GM12864 (cell line): ENCODE measurements at regions not wholly inside any gene's neighbourhood (a gene's known extent, or its start where the extent isn't known, plus 50 kb on each side); places are given as distances from the start of the nearest gene placed in this dataset.

Experiments used
- DNase-seq: peaks from one replicate; pipeline ENCODE4 v3.0.0-alpha.2; 2011; ENCODE audit warnings: low read depth
- H3K4me3 ChIP-seq: 2 replicates; pipeline ENCODE4 v1.5.1; 2011; ENCODE audit warnings: mild to moderate bottlenecking, low read depth, low read length, control low read depth
- TF ChIP-seq, protein P1 (sequence below): IDR thresholded peaks from 2 replicates; pipeline ENCODE4 v1.5.1; 2011; ENCODE audit warnings: low read depth, mild to moderate bottlenecking, moderate library complexity, low read length, control low read depth, inconsistent platforms; ENCODE audit errors: missing control alignments

DNA sequence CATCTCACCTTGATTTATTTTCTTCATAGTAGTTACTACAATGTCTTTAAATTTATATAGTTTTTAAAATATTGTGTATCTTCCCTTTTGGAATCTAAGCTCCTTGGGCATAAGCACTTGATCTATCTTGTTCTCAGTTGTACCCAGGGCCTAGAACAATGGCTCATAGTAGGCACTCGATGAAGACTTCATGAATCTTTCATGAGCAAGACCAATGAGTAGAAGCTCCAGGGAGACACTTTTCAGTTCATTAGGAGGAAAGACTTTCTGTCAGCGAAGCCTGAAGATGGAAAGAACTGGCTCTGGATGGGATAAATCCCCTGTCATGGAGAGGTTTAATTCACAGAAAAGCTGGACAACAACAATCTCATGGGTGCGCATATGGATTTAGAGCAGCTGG lies 140.2 kb upstream of the CRY1 start:
- TF ChIP-seq, protein P1, sequence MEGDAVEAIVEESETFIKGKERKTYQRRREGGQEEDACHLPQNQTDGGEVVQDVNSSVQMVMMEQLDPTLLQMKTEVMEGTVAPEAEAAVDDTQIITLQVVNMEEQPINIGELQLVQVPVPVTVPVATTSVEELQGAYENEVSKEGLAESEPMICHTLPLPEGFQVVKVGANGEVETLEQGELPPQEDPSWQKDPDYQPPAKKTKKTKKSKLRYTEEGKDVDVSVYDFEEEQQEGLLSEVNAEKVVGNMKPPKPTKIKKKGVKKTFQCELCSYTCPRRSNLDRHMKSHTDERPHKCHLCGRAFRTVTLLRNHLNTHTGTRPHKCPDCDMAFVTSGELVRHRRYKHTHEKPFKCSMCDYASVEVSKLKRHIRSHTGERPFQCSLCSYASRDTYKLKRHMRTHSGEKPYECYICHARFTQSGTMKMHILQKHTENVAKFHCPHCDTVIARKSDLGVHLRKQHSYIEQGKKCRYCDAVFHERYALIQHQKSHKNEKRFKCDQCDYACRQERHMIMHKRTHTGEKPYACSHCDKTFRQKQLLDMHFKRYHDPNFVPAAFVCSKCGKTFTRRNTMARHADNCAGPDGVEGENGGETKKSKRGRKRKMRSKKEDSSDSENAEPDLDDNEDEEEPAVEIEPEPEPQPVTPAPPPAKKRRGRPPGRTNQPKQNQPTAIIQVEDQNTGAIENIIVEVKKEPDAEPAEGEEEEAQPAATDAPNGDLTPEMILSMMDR = no peak
- no peak for DNase-seq
- no peak overlapping the region for H3K4me3 ChIP-seq

DNA sequence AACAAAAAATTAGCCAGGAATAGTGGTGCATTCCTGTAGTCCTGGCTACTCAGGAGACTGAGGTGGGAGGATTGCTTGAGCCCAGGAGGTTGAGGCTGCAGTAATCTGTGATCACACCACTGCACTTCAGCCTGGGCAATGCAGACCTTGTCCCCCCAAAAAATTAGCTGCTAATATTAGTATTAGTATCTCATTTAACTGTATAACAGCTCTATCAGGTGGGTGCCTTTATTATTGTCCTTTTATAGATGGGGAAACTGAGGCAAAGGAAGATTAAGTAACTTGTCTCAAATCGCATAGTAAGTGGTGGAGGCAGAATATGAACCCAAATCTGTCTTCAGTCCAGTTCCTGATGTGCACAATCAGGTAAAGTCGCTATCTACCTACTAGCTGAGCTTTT lies 142.3 kb upstream of the CRY1 start:
- TF ChIP-seq, protein P1 = no peak
- H3K4me3 ChIP-seq = no peak overlapping the region
- no peak for DNase-seq

DNA sequence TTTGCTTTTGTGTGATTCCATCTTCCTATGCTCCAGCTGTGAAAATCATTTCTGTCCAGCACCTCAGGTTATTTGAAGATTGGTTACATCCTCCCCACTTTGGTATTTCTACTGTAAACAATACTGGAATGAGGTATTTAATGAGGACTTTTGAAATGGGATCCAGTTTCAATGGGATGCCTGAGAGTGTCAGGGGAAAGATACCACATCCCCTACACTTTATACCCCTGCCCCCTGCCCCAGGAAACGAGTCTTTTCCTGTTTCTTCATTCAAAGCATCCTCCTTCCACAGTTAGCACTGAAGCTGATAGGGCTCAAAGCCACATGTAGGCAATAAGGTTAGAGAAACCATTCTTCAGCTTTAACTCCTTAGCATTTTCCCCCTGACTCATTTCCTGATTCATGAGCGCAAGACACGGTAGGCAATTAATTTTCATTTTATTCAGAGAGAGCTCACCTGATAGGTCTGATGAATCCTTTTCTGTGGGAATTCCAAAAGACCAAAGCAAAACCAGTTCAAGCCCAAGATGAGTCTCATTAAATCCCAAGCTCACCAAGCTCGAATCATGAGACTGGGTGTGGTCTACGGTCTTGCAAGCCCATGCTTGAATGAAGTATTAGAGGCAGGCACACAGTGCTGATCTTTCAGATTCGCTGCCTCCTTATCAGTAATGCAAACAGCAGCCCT lies 143.6 kb upstream of the CRY1 start:
- DNase-seq = no peak
- no peak overlapping the region for H3K4me3 ChIP-seq
- TF ChIP-seq, protein P1 = no peak

DNA sequence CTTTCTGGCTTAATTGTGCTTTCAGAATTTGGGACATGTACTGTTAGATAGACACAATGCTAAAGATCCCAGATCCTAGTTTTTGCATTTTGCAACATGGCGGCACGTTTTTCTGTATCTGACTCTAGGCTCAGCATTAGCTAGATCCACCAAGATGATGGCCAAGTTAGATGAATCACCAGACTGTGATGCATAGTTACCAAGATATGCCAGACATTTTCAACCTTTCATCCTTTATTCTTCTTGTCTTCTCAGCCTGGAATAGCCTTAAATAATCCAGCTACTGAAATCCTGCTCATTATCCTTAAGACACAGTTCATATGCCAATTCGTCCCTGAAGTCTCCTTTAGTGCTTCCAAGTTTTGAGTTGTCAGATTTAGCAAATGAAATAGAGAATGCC lies 144.9 kb upstream of the CRY1 start:
- TF ChIP-seq, protein P1 = no peak
- H3K4me3 ChIP-seq = no peak overlapping the region
- no peak for DNase-seq

DNA sequence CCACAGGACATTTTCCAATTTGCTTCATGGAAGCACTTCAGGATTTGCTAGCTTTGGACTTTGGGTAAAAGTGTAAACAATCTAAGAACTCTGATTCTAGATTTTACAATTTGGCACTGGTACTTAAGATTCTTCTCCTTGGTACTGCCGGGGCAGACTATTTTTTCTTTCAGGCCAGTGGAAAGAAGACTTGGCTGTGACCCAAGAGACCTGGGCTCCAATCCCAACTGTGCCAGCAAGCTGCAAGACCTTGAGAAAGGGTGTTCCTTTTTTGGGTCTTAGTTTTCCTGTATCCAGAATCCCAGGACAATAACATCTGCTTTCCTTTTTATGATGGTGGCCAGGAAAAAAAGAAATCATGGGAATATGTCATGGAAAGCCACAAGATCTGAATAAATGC lies 148.1 kb upstream of the CRY1 start:
- H3K4me3 ChIP-seq = no peak overlapping the region
- TF ChIP-seq, protein P1 = no peak
- DNase-seq = no peak

DNA sequence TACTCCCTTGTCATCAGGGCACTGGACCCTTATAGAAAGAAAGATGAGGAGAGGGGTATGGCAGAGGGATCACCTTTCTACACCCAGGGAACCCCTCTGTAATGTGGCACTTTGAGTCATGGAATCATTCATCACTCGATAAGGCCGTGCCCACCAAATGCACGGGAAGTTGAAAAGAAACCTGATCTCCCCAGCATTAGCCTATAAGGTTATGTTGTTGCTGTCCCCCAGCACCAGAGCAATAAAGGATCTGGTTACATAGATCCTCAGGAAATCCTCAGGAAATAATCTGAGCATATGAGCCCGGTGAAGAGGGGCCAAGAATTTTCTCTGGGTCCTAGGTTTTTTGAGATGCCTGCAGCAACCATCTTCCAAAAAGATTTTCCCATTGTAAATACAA lies 148.8 kb upstream of the CRY1 start:
- DNase-seq = no peak
- H3K4me3 ChIP-seq = no peak overlapping the region
- TF ChIP-seq, protein P1 = no peak

DNA sequence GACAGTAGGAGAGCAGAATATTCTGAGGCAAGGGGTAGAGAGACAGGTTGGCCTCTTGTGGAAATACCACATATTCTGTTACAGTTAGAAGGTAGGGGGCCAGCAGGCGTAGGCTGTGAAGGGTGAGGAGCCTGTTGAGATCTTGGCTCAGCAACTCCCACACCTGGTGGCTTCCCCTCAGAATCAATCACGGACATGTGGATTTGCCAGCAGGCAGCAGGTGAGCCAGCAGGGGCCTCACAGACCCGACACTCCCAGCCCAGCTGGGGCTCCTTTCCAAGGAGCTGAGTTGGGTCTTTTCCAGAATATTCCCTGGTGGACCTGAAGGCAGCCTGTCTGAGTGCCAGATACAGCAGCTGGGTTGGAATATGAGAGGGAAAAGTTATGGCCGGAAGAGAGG lies 150.0 kb upstream of the CRY1 start:
- no peak for DNase-seq

More for the DNA sequence above, 150.0 kb upstream of the CRY1 start:
- TF ChIP-seq, protein P1 = no peak
- H3K4me3 ChIP-seq = no peak overlapping the region
